Eye (tissue), 1 donor: ENCODE measurements at regions not wholly inside any gene's neighbourhood (a gene's known extent, or its start where the extent isn't known, plus 50 kb on each side); places are given as distances from the start of the nearest gene placed in this dataset.

Source experiments
- DNase-seq: peaks from one replicate; pipeline ENCODE4 v3.0.0-alpha.2; 2015

DNA sequence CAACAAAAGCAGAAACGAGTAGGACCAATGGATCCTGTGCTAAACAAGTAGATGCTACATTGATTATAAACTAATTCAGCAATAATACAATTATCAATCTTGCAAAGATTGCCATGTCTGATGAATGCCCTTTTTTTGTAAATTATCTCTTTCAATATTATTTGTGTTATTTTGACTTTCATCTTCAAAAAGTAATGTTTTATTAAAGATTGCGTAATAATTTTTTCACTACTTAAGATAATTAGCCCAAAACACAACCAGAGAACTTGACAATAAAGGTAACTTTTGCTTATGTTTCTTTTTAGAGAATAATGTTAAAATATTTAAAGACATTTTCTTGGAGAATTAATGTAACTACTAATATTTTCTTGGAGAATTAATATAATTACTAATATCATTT is 553.8 kb upstream of the VSTM2A start:
- no peak for DNase-seq

- no peak for DNase-seq
Measured at GRCh38 chr7:53993224-53993623, 549.0 kb upstream of the VSTM2A start.

DNA sequence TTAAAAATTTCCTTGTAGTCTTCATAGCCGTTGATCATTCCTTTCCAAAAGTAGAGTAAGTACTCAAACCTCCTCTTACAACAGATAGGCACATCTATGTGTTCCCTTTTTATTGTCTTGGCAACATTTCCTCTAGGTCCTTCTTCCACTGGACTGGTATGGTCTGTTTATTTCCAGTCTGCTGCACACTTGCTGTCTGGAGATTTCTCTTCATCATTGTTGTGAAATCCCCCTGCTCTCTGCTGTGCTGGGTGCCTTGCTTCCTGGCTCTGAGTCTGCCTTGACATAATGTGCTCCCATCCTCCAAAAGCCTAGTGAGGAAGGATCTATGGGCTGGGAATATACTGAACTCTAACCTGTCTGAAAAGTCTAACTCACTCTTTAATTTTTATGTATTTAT is 545.3 kb upstream of the VSTM2A start:
- peak; percentile 63 for DNase-seq

- no peak for DNase-seq
Measured at GRCh38 chr7:54014765-54015164, 527.4 kb upstream of the VSTM2A start.

GRCh38 chr7:54015251-54015650 is 526.9 kb upstream of the VSTM2A start:
- peak; percentile 10 for DNase-seq

- DNase-seq: no peak
Measured at GRCh38 chr7:54037873-54038272, 504.3 kb upstream of the VSTM2A start.

DNA sequence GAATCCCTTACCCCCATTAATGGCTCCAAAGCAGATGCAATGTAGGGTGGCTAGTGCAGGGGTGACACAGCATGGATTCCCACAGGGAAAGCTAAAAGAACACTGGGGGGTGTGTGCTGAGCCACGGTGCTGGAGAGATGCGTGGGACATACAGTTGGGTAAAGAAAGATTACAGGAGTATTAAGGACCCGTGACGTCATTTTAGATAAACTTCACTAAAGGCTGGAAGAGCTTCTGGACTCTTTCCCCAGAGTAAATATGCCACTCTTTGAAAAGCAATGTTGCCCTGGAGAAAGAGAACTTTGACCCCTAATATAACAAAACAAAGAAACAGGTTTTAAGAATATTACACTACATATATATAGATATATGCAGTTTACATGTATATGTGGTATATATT is 481.5 kb upstream of the VSTM2A start:
- no peak for DNase-seq

- DNase-seq: no peak
Measured at GRCh38 chr7:54066643-54067042, 475.5 kb upstream of the VSTM2A start.

DNA sequence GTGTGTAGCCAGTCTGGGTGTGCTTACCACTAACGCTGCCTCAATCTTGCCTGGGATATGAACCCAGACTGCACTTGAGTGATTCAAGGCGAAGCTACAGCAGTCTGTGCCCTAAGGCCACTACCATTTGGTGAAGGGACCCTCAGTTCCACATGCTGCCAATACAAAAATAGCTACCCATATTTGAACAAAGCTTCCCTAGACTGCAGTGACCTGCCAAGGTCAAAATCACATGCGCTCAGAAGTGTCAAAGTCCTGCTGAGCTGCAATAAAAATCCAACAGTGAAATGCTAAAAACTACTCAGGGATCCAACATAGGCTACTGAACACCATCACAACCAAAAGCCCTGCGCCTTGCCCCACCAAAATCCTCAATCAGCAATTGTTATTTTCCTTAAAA is 472.3 kb upstream of the VSTM2A start:
- DNase-seq: no peak

DNA sequence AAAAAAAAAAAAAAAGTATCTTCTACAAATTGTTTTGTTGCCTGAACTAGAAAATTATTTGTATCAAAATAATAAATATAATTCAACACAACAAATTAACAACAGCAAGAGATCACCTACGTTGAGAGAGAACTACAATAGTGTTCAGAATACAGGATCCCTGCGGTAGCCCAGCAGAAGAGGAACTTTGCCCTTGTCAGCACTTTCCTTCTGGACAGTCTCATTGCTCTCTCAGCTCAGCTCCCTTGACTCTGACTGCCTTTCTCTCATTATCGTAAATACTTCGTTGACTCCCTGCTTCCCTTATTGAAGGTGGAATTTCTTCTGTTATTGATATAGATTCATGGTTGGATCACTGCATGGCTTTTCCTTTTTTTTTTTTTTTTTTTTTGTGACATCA is 469.5 kb upstream of the VSTM2A start:
- no peak for DNase-seq

DNA sequence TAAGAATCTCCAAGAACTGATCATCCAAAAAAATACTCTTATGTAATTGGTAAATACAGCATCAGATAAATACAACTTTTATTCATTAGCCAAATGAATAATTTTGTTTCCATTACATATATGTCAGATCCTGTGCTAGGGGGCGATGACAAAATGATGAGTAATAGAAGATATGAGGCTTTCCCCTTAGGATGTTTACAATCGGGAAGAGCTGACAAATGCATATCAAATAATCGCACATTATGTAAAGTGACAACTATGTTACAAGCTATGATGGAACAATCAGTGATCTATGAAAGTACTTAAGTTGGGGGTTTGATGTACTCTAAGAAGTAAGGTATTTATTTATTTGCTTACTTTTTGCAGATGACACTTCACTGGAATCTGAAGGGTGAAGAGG is 465.6 kb upstream of the VSTM2A start:
- no peak for DNase-seq

DNA sequence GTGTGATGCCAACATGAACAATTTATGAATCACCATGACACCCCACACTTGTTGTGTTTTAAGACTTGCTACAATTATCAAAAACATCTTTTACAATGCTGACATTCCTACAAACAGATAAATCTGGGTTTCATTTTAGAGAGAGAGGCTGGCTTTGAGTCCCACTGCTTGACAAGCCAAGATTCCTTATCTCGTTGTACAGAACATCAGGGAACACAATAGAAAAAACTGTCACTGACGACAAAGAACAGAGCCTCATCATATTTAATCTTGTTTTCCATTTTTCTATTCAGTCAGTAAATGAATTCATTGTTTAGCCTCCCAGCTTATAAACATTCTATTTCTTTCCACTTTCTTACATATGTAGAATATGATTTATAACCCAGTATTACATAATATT is 461.6 kb upstream of the VSTM2A start:
- no peak for DNase-seq

DNA sequence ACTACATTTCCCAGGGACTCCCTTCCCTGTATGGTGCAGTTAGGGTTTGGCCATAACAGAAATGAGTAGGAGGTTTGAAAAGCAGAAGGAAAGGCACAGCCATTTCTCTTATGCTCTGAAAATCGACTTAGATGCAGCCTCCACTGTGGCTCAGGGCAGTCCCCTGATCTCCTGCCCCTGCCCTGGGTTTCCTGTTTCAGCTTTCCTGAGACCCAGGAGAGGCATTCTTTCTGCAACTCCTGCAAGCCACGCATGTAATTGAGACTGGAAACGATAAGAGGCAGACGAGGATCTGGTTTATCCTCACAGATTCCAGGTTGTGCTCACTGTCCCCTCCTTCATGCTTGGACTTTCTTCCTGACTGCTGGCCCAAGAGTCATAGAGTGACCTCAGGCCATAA is 461.2 kb upstream of the VSTM2A start:
- no peak for DNase-seq

DNA sequence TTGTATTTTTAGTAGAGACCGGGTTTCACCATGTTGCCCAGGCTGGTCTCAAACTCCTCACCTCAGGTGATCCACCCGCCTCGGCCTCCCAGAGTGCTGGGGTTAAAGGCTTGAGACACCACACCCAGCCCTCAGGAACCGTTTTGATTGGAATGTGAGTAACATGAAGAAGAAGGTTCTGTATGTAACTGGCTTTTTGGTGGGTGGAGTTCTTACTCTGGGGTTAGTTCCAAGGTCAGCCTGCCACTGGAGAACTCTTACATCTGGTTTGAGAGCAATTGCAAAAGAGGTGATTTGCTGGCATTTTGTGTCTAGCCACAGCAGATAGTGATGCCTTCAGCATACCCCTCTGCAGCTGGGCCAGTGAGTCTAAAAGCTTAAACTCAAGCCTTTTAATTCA is 457.8 kb upstream of the VSTM2A start:
- DNase-seq: no peak

DNA sequence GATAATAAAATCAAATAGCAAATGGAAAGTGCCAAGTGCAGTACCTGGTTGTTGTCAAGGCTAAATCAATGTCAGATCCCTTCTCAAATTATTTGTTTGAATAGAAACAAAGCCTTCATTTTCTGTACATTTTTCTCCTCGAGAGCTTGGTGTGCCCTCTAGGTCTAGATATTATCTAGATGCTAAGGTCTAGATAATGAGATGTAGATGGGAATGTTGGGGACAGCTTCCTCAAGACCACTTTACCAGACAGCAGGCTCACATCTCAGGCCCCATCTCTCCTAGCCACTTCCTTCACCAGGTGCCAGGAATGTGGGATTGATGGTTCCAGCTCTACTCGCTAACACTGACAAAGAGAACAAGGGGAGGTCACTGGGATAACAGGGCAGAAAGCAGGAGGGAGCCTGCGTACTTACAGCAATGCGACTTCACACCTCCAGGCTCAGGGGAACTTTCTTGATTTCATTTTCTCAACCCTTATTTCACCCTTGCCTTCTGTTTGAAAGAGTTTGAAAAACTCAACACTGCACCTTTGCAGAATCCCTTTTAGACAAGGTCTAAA is 451.4 kb upstream of the VSTM2A start:
- DNase-seq: no peak

GRCh38 chr7:54091322-54091721 is 450.9 kb upstream of the VSTM2A start:
- DNase-seq: no peak

DNA sequence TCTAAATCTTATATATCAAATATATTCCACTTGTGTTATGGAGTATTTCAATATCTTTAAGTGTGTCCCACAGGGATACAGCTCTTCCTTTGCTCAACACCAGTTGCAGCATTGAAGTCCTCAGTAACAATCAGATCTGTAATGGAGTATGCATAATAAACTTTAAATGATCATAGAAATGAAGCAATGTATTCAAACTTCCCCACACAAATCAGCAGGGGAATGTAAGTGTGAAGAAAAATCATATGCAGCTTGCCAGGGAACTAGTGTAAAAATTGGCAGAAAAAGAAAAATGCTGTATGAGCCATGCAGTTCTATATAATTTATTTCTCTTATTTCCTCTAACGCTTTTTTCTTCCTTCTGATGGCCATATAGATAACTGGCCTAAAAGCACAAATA is 444.3 kb upstream of the VSTM2A start:
- DNase-seq: no peak

GRCh38 chr7:54109501-54109900 is 432.7 kb upstream of the VSTM2A start:
- peak; percentile 11 for DNase-seq

- DNase-seq: peak; percentile 54
Measured at GRCh38 chr7:54111814-54112511, 430.2 kb upstream of the VSTM2A start.

GRCh38 chr7:54112567-54112966 is 429.6 kb upstream of the VSTM2A start:
- DNase-seq: peak; percentile 28

DNA sequence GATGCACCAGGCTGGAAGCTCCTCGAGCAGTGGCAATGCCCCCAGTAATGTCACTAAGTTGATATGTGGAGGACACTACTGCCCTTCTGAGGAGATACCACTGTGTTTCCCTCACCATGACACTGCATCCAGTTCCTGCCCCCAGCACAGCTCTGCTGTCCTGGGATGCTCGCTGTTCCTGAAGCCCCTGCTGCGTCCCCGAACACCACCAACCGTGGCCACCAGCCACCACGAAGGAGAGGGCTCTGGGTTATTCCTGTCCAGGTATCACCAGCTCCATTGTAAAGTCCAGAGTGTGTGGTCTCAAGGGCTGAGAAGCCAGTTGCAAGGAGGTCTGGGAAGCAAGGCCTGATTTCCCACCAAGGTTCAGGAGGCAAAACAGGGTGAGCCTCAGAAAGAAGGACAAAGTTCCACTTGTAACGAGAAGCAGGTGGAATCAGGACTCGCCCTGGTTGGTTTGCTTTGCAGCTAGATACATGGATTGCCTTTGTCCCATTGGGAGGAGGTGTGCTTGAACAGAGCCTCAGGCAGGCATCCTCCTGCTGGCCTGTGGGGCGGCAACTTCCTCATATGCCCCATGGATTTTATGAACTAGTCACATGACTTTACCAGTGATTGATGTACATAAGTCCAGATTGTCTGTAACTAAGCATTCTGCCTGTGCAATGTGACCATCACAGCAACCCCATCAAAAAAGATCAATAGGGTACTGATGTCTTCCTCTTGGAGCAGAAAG is 427.0 kb upstream of the VSTM2A start:
- DNase-seq: no peak

DNA sequence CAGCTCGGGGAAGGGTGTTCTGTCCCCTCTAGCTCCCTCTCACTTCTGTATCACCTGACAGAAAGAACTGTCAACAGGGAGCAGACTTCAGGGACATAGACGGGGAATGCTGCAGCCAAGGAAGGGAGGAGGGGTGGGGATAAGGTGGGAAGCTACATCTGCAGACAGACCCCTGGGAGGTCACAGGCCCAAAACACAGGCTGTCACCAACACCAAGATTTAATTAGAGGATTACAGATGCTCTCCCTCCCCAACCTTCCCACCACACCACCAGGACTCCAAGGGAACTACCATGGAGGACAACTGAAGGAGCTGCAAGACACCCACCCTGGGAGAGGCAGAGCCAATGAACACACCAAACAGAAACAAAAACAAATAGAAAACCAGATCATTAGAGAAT is 425.2 kb upstream of the VSTM2A start:
- DNase-seq: no peak

DNA sequence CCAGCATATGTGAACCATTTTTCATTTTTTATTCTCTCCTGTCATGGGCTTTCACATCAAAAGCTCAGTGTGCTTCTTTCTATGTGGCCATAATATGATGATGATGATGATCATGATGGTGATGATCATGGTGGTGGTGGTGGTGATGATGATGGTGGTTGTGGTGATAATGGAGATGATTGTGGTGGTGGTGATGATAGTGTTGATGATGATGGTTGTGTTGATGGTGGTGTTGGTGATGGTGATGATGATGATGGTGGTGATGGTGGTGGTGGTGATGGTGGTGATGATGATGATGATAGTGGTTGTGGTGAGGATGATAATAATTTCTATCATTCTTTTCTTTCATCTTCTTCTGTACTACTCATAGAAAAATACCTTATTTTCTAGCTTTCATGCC is 413.1 kb upstream of the VSTM2A start:
- no peak for DNase-seq

DNA sequence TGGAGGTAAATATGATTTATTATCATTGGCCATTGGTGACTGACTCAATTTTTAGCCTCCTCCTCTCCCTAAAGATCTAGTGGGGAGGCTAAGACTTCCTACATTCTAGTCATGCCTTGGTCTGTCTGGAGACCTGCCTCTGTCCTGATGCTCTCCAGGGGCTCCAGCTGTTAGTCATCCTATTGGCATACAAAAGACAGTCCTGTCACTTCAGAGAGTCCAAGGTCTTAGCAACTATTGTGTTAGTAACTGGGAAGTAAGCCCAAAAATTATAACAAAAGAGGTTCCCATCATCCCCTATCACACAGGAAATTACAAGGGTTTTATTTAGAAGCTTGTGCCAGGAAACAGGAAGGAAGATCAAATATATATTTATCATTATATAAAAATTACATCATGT is 400.6 kb upstream of the VSTM2A start:
- no peak for DNase-seq

- DNase-seq: no peak
Measured at GRCh38 chr7:54145716-54146115, 396.5 kb upstream of the VSTM2A start.
